Lung (tissue), 11 donors: ENCODE measurements at regions not wholly inside any gene's neighbourhood (a gene's known extent, or its start where the extent isn't known, plus 50 kb on each side); places are given as distances from the start of the nearest gene placed in this dataset.

Source experiments
- ATAC-seq: fragments of 200-7000 bp; cut with Tn5 transposase; one replicate; pipeline ENCODE4 v1.9.1; 2020; ENCODE audit warnings: moderate number of reproducible peaks; ENCODE audit not compliant: insufficient read depth, low FRiP score
- DNase-seq, 3 donors: peaks; one replicate each; pipeline ENCODE4 v3.0.0-alpha.2; 2013 to 2017
- H3K27ac ChIP-seq, 2 donors: one replicate each; pipeline ENCODE4 v1.5.1; 2013; ENCODE audit warnings: mild to moderate bottlenecking in 2 of 2, moderate library complexity in 2 of 2, control low read depth in 1 of 2, inconsistent platforms in 1 of 2, low read depth in 1 of 2, low read length in 1 of 2
- H3K27me3 ChIP-seq, 3 donors: one replicate each; pipeline ENCODE4 v1.5.1; 2013; ENCODE audit warnings: low read length in 2 of 3; ENCODE audit not compliant: control insufficient read depth in 3 of 3, insufficient read depth in 3 of 3
- H3K36me3 ChIP-seq, 4 donors: one replicate each; pipeline ENCODE4 v1.5.1; 2013; ENCODE audit warnings: low read length in 4 of 4, mild to moderate bottlenecking in 1 of 4, moderate library complexity in 1 of 4; ENCODE audit not compliant: control insufficient read depth in 4 of 4, insufficient read depth in 4 of 4
- H3K4me1 ChIP-seq, 5 donors: one replicate each; pipeline ENCODE4 v1.5.1; 2013; ENCODE audit warnings: low read length in 5 of 5, mild to moderate bottlenecking in 2 of 5, moderate library complexity in 1 of 5; ENCODE audit not compliant: control insufficient read depth in 5 of 5, insufficient read depth in 5 of 5
- H3K4me3 ChIP-seq: one replicate; pipeline ENCODE4 v1.5.1; 2013; ENCODE audit warnings: mild to moderate bottlenecking, control low read depth, moderate library complexity
- H3K9ac ChIP-seq, 2 donors: one replicate each; pipeline ENCODE4 v1.5.1; 2013; ENCODE audit warnings: low read length in 2 of 2, control low read depth in 1 of 2; ENCODE audit not compliant: insufficient read depth in 1 of 2
- H3K9me3 ChIP-seq, 4 donors: one replicate each; pipeline ENCODE4 v1.5.1; 2013; ENCODE audit warnings: low read length in 3 of 4, mild to moderate bottlenecking in 1 of 4, moderate library complexity in 1 of 4; ENCODE audit not compliant: control insufficient read depth in 4 of 4, insufficient read depth in 3 of 4
- CTCF ChIP-seq: IDR thresholded peaks from 2 replicates; pipeline ENCODE4 v1.5.1; 2012; ENCODE audit warnings: mild to moderate bottlenecking; ENCODE audit errors: control extremely low read depth, extremely low read depth
- WGBS, 2 donors: extraction: QIAGEN DNeasy Blood & Tissue Kit; methylation state at CpG; one replicate each; pipeline ENCODE4 v1.1.7; 2013; 5-methylcytosine and 5-hydroxymethylcytosine counted together
- donor health status: control.
- donor health status: control.
- donor health status: Bipolar disorder and iron deficiency.
- donor health status: healthy.
- donor health status: DM: yes; HTN: yes; CAD: no.

- WGBS, 2 donors, result 90 to 96% methylated on average over 1 of the region's 1 CpG
- peaks cover 0 to 29% (median 0%) of the 10 kb centered on the region in 5 donors for H3K4me1 ChIP-seq
- H3K9ac ChIP-seq, result no peak overlapping the region
- H3K4me3 ChIP-seq, result no peak overlapping the region
- H3K27ac ChIP-seq, result no peak overlapping the region
- H3K36me3 ChIP-seq, result no peaks in the 10 kb centered on the region
- peaks cover 0 to 5% (median under 1%) of the 10 kb centered on the region in 4 donors for H3K9me3 ChIP-seq
- TF ChIP-seq CTCF, result no peak
- no peaks in the 10 kb centered on the region for H3K27me3 ChIP-seq
- DNase-seq (no peak), ATAC-seq (no peak)
Measured at GRCh38 chr9:81420024-81420423, 269.3 kb downstream of the TLE1 start.

DNA sequence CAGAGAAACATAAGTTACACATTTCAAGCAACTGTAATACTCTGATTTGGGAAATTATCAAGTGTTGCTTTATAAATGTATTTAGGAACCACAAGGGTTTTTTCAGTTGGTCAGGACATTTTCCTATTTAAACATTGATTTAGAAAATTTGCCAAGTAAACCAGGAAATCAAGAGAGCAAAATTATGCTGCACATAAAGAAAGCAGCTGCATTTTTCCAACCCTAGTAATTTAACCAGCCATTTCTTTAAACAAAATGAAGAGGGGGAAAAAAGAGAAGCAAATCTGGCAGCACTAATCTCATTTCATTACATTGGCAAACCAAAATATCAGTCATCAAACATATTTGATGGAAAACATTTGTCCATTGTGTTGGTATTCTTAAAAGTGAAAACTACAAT lies 271.4 kb downstream of the TLE1 start:
- no peaks in the 10 kb centered on the region for H3K27me3 ChIP-seq
- no peak overlapping the region for H3K4me3 ChIP-seq
- peak in 2 of 3 donors; percentile 91 to 92 for DNase-seq
- H3K9me3 ChIP-seq, result peaks cover 0 to 5% (median under 1%) of the 10 kb centered on the region in 4 donors
- no peak overlapping the region for H3K9ac ChIP-seq
- no peaks in the 10 kb centered on the region for H3K36me3 ChIP-seq
- no peak for ATAC-seq
- no peak for TF ChIP-seq CTCF
- H3K27ac ChIP-seq, result no peak overlapping the region
- H3K4me1 ChIP-seq, result peaks cover 0 to 29% (median 0%) of the 10 kb centered on the region in 5 donors

DNA sequence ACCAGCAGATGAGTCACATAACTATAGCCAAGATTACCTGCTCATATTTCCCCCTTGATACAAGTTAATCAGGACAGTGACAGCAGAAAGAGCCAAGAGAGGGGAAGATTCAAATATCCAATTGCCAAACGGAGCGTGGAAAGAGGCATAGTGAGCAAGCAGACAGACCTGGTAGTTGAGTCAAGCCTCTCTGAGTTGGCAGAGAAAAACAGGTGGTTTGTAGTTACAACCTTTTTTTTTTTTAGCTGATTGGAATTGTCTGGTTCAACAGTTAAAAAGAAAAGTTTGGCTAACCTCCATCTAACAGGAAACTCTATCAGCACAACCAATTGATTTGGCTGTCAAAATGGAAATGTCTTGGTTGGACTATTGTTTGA lies 272.1 kb downstream of the TLE1 start:
- no peak for TF ChIP-seq CTCF
- Histone ChIP-seq H3K36me3 (no peaks in the 10 kb centered on the region), H3K27ac (no peak overlapping the region), H3K4me1 (peaks cover 0 to 29% (median 0%) of the 10 kb centered on the region in 5 donors), H3K4me3 (no peak overlapping the region), H3K9ac (no peak overlapping the region), H3K27me3 (no peaks in the 10 kb centered on the region), H3K9me3 (peaks cover 0 to 5% (median under 1%) of the 10 kb centered on the region in 4 donors)
- no peak for DNase-seq
- 66 to 93% methylated on average over 2 of the region's 2 CpGs for WGBS, 2 donors
- ATAC-seq, result no peak
